K562 (cell line): ENCODE measurements at regions not wholly inside any gene's neighbourhood (a gene's known extent, or its start where the extent isn't known, plus 50 kb on each side); places are given as distances from the start of the nearest gene placed in this dataset.

Experiments
- CHD2 ChIP-seq: IDR thresholded peaks from 2 replicates; pipeline ENCODE4 v1.6.1; 2011; ENCODE audit warnings: low read depth, low read length
- HDAC1 ChIP-seq, 2 experiments: fragments of 450-650 bp; IDR thresholded peaks; 2 replicates each; pipeline ENCODE4 v1.6.1; 2016 to 2017; ENCODE audit warnings: inconsistent platforms in 1 of 2, mild to moderate bottlenecking in 1 of 2, moderate library complexity in 1 of 2
- TFAM ChIP-seq: fragments of 250-450 bp; sonication (Bioruptor Pico); conservative IDR thresholded peaks from 2 replicates; pipeline ENCODE4 v1.5.0; 2021; ENCODE audit warnings: mild to moderate bottlenecking, moderate library complexity
- YY1 ChIP-seq, 3 experiments: IDR thresholded peaks; 2 replicates each; pipeline ENCODE4 v1.6.1; 2011; ENCODE audit warnings: low read length in 2 of 3, mild to moderate bottlenecking in 2 of 3, moderate library complexity in 2 of 3, borderline replicate concordance in 1 of 3, control low read depth in 1 of 3, low read depth in 1 of 3; ENCODE audit not compliant: insufficient read depth in 3 of 3, insufficient replicate concordance in 2 of 3, control insufficient read depth in 1 of 3, insufficient read length in 1 of 3; ENCODE audit errors: extremely low read depth in 1 of 3
- ZEB2 ChIP-seq: fragments of 450-650 bp; IDR thresholded peaks from 2 replicates; pipeline ENCODE4 v1.6.1; 2016
- TF ChIP-seq, protein P1 (sequence below), 3 experiments: IDR thresholded peaks in 2 of 3; conservative IDR thresholded peaks in 1 of 3; 2 replicates each; pipeline ENCODE4 v1.5.1; 2011 to 2012; ENCODE audit warnings: low read length in 3 of 3, mild to moderate bottlenecking in 3 of 3, control low read depth in 2 of 3, improper control_type of control experiment in 1 of 3, inconsistent platforms in 1 of 3, low read depth in 1 of 3, mixed read lengths in 1 of 3, moderate library complexity in 1 of 3; ENCODE audit not compliant: insufficient read depth in 2 of 3
- TF ChIP-seq, protein P2 (sequence below): fragments of 450-650 bp; IDR thresholded peaks from 2 replicates; pipeline ENCODE4 v1.6.1; 2017; ENCODE audit warnings: antibody characterized with exemption, mild to moderate bottlenecking
- TF ChIP-seq, protein P3 (sequence below), 3 experiments: fragments of 200-800 bp in 1 of 3; sonication (Bioruptor generic) in 1 of 3; sonication (generic) in 1 of 3; formaldehyde crosslinking in 1 of 3; IDR thresholded peaks; 2 replicates each; pipeline versions ENCODE4 v1.6.1 to v1.8.0; 2016 to 2022; ENCODE audit warnings: mild to moderate bottlenecking in 2 of 3, missing compliant biosample characterization in 2 of 3, missing genetic modification characterization in 2 of 3, missing genetic modification reagents in 1 of 3
- TF ChIP-seq, protein P4 (sequence below), 2 experiments: fragments of 450-650 bp; IDR thresholded peaks; 2 replicates each; pipeline ENCODE4 v1.6.1; 2016; ENCODE audit warnings: mild to moderate bottlenecking in 2 of 2, borderline replicate concordance in 1 of 2, low read depth in 1 of 2, moderate library complexity in 1 of 2

DNA sequence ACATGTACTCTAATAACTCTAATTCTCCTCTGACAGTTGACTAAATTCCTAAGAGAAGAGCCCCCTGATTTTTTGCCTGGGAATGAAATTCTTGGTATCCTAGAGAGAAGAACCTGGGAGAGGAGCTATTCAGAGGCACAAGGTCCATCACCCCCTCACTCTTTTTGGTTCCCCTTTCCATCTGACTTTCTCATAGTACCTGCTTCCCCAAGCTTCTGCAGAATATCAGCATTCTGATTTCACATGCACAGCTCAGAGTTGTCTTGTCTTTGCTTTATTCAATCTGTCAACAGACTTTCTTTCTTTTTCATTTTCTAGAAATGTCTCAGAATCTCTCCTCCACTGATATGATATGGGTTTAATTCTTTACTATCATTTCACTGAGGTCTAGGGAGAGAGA is 141.5 kb upstream of the FBXL17 start:
- TF ChIP-seq HDAC1 (IDR thresholded peaks at IDR 0.05) (no peak), ZEB2 (no peak), YY1 (IDR thresholded peaks at IDR 0.05; ENCODE audit: borderline replicate concordance in 1 of 3, control insufficient read depth in 1 of 3, extremely low read depth in 1 of 3, insufficient read depth in 3 of 3, insufficient read length in 1 of 3, insufficient replicate concordance in 2 of 3, low read depth in 1 of 3, low read length in 2 of 3) (no peak), TFAM (no peak), CHD2 (no peak)
- TF ChIP-seq, protein P1, sequence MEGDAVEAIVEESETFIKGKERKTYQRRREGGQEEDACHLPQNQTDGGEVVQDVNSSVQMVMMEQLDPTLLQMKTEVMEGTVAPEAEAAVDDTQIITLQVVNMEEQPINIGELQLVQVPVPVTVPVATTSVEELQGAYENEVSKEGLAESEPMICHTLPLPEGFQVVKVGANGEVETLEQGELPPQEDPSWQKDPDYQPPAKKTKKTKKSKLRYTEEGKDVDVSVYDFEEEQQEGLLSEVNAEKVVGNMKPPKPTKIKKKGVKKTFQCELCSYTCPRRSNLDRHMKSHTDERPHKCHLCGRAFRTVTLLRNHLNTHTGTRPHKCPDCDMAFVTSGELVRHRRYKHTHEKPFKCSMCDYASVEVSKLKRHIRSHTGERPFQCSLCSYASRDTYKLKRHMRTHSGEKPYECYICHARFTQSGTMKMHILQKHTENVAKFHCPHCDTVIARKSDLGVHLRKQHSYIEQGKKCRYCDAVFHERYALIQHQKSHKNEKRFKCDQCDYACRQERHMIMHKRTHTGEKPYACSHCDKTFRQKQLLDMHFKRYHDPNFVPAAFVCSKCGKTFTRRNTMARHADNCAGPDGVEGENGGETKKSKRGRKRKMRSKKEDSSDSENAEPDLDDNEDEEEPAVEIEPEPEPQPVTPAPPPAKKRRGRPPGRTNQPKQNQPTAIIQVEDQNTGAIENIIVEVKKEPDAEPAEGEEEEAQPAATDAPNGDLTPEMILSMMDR (IDR thresholded peaks at IDR 0.05 in 2 of 3, conservative IDR thresholded peaks at IDR 0.05 in 1 of 3; ENCODE audit: insufficient read depth in 2 of 3, low read depth in 1 of 3, low read length in 3 of 3): no peak
- TF ChIP-seq, protein P2, sequence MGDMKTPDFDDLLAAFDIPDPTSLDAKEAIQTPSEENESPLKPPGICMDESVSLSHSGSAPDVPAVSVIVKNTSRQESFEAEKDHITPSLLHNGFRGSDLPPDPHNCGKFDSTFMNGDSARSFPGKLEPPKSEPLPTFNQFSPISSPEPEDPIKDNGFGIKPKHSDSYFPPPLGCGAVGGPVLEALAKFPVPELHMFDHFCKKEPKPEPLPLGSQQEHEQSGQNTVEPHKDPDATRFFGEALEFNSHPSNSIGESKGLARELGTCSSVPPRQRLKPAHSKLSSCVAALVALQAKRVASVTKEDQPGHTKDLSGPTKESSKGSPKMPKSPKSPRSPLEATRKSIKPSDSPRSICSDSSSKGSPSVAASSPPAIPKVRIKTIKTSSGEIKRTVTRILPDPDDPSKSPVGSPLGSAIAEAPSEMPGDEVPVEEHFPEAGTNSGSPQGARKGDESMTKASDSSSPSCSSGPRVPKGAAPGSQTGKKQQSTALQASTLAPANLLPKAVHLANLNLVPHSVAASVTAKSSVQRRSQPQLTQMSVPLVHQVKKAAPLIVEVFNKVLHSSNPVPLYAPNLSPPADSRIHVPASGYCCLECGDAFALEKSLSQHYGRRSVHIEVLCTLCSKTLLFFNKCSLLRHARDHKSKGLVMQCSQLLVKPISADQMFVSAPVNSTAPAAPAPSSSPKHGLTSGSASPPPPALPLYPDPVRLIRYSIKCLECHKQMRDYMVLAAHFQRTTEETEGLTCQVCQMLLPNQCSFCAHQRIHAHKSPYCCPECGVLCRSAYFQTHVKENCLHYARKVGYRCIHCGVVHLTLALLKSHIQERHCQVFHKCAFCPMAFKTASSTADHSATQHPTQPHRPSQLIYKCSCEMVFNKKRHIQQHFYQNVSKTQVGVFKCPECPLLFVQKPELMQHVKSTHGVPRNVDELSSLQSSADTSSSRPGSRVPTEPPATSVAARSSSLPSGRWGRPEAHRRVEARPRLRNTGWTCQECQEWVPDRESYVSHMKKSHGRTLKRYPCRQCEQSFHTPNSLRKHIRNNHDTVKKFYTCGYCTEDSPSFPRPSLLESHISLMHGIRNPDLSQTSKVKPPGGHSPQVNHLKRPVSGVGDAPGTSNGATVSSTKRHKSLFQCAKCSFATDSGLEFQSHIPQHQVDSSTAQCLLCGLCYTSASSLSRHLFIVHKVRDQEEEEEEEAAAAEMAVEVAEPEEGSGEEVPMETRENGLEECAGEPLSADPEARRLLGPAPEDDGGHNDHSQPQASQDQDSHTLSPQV: no peak
- TF ChIP-seq, protein P3, sequence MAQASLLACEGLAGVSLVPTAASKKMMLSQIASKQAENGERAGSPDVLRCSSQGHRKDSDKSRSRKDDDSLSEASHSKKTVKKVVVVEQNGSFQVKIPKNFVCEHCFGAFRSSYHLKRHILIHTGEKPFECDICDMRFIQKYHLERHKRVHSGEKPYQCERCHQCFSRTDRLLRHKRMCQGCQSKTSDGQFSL (CRISPR knock-in tag; IDR thresholded peaks at IDR 0.05): no peak
- TF ChIP-seq, protein P3 (tag; IDR thresholded peaks at IDR 0.05): no peak
- TF ChIP-seq, protein P4, sequence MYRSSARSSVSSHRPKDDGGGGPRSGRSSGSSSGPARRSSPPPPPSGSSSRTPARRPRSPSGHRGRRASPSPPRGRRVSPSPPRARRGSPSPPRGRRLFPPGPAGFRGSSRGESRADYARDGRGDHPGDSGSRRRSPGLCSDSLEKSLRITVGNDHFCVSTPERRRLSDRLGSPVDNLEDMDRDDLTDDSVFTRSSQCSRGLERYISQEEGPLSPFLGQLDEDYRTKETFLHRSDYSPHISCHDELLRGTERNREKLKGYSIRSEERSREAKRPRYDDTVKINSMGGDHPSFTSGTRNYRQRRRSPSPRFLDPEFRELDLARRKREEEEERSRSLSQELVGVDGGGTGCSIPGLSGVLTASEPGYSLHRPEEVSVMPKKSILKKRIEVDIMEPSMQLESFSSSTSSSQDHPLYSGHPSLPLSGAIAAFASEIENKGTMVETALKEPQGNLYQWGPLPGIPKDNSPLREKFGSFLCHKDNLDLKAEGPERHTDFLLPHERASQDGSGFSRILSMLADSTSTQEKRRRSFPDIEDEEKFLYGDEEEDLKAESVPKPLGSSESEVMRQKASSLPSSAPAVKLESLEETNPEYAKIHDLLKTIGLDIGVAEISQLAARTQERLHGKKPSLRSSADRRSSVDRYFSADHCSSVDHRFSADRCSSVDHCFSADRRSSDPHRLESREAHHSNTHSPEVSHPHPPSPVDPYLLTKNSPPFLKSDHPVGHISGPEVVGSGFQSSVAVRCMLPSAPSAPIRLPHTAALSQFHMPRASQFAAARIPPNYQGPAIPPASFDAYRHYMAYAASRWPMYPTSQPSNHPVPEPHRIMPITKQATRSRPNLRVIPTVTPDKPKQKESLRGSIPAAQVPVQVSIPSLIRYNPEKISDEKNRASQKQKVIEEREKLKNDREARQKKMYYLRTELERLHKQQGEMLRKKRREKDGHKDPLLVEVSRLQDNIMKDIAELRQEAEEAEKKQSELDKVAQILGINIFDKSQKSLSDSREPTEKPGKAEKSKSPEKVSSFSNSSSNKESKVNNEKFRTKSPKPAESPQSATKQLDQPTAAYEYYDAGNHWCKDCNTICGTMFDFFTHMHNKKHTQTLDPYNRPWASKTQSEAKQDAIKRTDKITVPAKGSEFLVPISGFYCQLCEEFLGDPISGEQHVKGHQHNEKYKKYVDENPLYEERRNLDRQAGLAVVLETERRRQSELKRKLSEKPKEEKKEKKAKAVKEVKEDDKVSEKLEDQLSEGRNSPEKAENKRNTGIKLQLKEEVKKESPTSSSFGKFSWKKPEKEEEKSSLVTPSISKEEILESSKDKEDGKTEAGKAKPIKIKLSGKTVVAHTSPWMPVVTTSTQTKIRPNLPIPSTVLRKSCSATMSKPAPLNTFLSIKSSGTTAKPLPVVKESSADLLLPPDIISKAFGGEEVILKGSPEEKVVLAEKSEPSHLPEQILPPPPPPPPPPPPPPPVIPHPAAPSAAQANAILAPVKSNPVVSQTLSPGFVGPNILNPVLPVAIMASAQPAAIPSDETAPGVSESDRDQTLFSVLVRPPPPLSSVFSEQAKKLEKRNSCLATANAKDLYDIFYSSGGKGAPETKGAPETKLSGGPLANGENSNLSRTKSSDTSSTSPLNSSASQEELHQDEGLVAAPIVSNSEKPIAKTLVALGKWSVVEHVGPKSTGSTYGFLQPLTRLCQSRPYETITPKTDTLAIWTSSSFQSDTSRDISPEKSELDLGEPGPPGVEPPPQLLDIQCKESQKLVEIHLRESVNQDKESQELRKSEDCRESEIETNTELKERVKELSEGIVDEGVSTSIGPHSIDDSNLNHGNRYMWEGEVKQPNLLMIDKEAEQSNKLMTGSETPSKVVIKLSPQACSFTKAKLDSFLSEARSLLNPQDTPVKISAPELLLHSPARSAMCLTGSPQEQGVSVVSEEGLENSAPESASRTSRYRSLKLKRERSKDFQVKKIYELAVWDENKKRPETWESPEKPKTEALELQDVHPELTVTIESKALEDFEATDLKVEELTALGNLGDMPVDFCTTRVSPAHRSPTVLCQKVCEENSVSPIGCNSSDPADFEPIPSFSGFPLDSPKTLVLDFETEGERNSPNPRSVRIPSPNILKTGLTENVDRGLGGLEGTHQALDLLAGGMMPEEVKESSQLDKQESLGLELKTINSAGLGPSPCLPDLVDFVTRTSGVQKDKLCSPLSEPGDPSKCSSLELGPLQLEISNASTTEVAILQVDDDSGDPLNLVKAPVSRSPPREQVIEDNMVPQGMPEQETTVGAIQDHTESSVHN (IDR thresholded peaks at IDR 0.05; ENCODE audit: borderline replicate concordance in 1 of 2, low read depth in 1 of 2): no peak
